Esophagus muscularis mucosa (tissue), 4 donors: ENCODE measurements at regions not wholly inside any gene's neighbourhood (a gene's known extent, or its start where the extent isn't known, plus 50 kb on each side); places are given as distances from the start of the nearest gene placed in this dataset.

Source experiments
- DNase-seq: peaks from one replicate; pipeline ENCODE4 v3.0.0-alpha.2; 2017; ENCODE audit errors: extremely low spot score
- H3K27ac ChIP-seq, 4 donors: fragments of 200-600 bp; sonication (generic); replicated peaks in 1 of 4; 1 replicate in 3 of 4; 2 replicates in 1 of 4; pipeline ENCODE4 v1.5.1; 2016 to 2019; ENCODE audit warnings: mild to moderate bottlenecking in 1 of 4
- H3K27me3 ChIP-seq, 4 donors: fragments of 200-600 bp; sonication (generic); one replicate each; pipeline versions ENCODE4 v1.5.1 to v1.6.0; 2016 to 2019
- H3K36me3 ChIP-seq, 4 donors: fragments of 200-600 bp; sonication (generic); one replicate each; pipeline ENCODE4 v1.5.1; 2016 to 2019
- H3K4me1 ChIP-seq, 4 donors: fragments of 200-600 bp; sonication (generic); one replicate each; pipeline ENCODE4 v1.5.1; 2016 to 2019
- H3K4me3 ChIP-seq, 4 donors: fragments of 200-600 bp; sonication (generic); 1 replicate in 2 of 4; 2 replicates in 2 of 4; pipeline ENCODE4 v1.5.1; 2016 to 2019; ENCODE audit warnings: mild to moderate bottlenecking in 4 of 4, moderate library complexity in 1 of 4
- H3K9me3 ChIP-seq, 4 donors: fragments of 200-600 bp; sonication (generic); 1 replicate in 3 of 4; 2 replicates in 1 of 4; pipeline ENCODE4 v1.5.1; 2016 to 2019
- EP300 ChIP-seq: sonication (generic); formaldehyde crosslinking; IDR thresholded peaks from one replicate; pipeline ENCODE4 v1.6.1; 2017; ENCODE audit warnings: antibody characterized with exemption
- POLR2A ChIP-seq: fragments of 450-650 bp; IDR thresholded peaks from one replicate; pipeline ENCODE4 v1.6.1; 2017; ENCODE audit warnings: antibody characterized with exemption, moderate library complexity, mild to moderate bottlenecking, low read depth
- POLR2AphosphoS5 ChIP-seq, 2 donors: sonication (generic); formaldehyde crosslinking; IDR thresholded peaks; one replicate each; pipeline ENCODE4 v1.6.1; 2017; ENCODE audit warnings: antibody characterized with exemption in 2 of 2
- WGBS: methylation state at CpG from one replicate; pipeline ENCODE4 v1.1.5; 2018; 5-methylcytosine and 5-hydroxymethylcytosine counted together
- intact Hi-C: fragments of 100-400 bp; cut with DNase I; formaldehyde crosslinking; loops from one replicate; pipeline ENCODE4 v1.15.1; 2023
- TF ChIP-seq, protein P1 (sequence below), 3 experiments: fragments of 200-600 bp in 2 of 3; fragments of 450-650 bp in 1 of 3; sonication (generic) in 2 of 3; IDR thresholded peaks; one replicate each; pipeline ENCODE4 v1.5.1; 2017 to 2019; ENCODE audit warnings: antibody characterized with exemption in 3 of 3, mild to moderate bottlenecking in 2 of 3, moderate library complexity in 1 of 3

DNA sequence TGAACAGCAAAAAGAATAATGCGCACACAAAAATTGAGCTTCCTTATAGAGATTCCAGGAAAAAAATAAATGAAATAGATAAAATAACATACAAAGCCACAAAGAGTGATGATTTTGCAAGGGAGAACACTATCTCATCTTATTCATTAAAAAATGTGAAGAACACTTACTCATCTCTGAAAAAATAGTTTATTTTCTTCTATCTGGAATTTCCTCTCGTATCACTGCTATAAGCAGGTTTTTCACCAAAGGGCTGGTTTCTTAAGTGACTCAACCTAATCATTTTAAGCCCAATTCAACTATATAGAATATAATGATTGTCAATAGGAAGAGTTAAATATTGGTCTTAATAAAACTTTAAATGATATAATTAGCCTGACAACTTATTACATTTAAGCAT is 504.9 kb downstream of the NR2F1-AS1 start:
- peaks cover 6 to 16% (median 10%) of the 10 kb centered on the region in 4 donors for H3K4me1 ChIP-seq
- 94% methylated on average over 2 of the region's 2 CpGs for WGBS
- no peaks in the 10 kb centered on the region for H3K9me3 ChIP-seq
- intact Hi-C loops: no loop called here
- no peaks in the 10 kb centered on the region for H3K27me3 ChIP-seq
- DNase-seq: no peak
- H3K4me3 ChIP-seq: no peak overlapping the region
- no peaks in the 10 kb centered on the region for H3K36me3 ChIP-seq
- TF ChIP-seq POLR2AphosphoS5 (IDR thresholded peaks at IDR 0.05): no peak
- no peak for TF ChIP-seq POLR2A
- TF ChIP-seq, protein P1, sequence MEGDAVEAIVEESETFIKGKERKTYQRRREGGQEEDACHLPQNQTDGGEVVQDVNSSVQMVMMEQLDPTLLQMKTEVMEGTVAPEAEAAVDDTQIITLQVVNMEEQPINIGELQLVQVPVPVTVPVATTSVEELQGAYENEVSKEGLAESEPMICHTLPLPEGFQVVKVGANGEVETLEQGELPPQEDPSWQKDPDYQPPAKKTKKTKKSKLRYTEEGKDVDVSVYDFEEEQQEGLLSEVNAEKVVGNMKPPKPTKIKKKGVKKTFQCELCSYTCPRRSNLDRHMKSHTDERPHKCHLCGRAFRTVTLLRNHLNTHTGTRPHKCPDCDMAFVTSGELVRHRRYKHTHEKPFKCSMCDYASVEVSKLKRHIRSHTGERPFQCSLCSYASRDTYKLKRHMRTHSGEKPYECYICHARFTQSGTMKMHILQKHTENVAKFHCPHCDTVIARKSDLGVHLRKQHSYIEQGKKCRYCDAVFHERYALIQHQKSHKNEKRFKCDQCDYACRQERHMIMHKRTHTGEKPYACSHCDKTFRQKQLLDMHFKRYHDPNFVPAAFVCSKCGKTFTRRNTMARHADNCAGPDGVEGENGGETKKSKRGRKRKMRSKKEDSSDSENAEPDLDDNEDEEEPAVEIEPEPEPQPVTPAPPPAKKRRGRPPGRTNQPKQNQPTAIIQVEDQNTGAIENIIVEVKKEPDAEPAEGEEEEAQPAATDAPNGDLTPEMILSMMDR (IDR thresholded peaks at IDR 0.05): no peak
- H3K27ac ChIP-seq: no peak overlapping the region

DNA sequence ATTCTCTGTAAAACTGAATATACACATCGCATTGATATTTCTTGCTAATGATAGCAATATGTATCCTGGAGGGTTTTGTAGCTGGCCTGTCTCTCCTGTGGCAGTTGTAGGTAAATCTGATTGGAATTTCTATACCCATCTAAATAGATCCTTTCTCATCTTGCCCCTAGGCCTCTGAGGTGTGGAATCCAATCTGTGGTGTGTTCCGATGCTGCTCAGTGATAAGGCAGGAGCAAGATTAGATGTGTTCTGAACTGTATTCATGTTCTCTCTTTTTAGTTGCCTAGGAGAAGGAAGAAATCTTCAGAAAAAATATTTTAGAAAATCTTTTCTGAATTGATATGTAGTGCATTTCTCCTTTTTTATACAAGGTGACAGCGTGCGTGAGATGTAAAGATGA is 507.5 kb downstream of the NR2F1-AS1 start:
- no peaks in the 10 kb centered on the region for H3K27me3 ChIP-seq
- H3K4me3 ChIP-seq: no peak overlapping the region
- no peaks in the 10 kb centered on the region for H3K36me3 ChIP-seq
- H3K4me1 ChIP-seq: peaks cover 2 to 10% (median 5%) of the 10 kb centered on the region in 4 donors
- TF ChIP-seq, protein P1 (IDR thresholded peaks at IDR 0.05): no peak
- no peak for TF ChIP-seq POLR2A
- TF ChIP-seq POLR2AphosphoS5 (IDR thresholded peaks at IDR 0.05): no peak
- no peak for TF ChIP-seq EP300
- WGBS: 93% methylated on average over 4 of the region's 4 CpGs
- no peak for DNase-seq
- no peaks in the 10 kb centered on the region for H3K9me3 ChIP-seq
- intact Hi-C loops: no loop called here
- no peak overlapping the region for H3K27ac ChIP-seq

DNA sequence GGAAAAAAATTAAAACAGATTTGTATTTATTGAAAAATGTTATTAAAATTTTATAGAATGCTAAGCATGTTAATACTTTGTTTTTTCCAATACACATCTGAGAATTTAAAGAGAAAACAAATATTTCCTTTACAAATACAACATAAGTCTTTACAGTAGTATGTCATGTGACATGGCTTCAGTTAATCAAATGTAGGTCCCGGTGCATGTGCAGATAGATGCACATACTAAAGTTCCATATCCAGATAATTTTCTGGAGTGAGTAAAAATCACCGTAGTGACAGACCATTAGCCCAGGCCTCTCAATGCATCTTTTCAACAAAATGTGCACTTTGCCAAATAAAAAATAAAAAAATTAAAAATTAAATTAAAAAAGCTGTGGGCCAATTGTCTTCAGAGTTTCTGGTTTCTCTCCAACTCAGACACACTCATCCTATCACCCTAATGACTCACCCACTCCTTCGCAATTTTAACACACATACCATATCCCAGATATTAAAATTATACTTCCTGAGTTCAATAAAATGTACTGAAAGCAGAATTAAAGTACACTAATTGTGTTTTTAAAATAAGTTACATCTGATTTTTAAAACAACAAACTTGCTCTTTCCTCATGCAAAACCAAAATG is 508.1 kb downstream of the NR2F1-AS1 start:
- no peak overlapping the region for H3K4me3 ChIP-seq
- H3K4me1 ChIP-seq: peaks cover 0 to 4% (median 0%) of the 10 kb centered on the region in 4 donors
- no peaks in the 10 kb centered on the region for H3K36me3 ChIP-seq
- WGBS: 83% methylated on average over 3 of the region's 3 CpGs
- no peak overlapping the region for H3K27ac ChIP-seq
- no peaks in the 10 kb centered on the region for H3K27me3 ChIP-seq
- TF ChIP-seq POLR2A (no peak), EP300 (no peak), POLR2AphosphoS5 (IDR thresholded peaks at IDR 0.05) (no peak)
- TF ChIP-seq, protein P1 (IDR thresholded peaks at IDR 0.05): no peak
- DNase-seq: no peak
- no peaks in the 10 kb centered on the region for H3K9me3 ChIP-seq
- intact Hi-C loops: no loop called here

DNA sequence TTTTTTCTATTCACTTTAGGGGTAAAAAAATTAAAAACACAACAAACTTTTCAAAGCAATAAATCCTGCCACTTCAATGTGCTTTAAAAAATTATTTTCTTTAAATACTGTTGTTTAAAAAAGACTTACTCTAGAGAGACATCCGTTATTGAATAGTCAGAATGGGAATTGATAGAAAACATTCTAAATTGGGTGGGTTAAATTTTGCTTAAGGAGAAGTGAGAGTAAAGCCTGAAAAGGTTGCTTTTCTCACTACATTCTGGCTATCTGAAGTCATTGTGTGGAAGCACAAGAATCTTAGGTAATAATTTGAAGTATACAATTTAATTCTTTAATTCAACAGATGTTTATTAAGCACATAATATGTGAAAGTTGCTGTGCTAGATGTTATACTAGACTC is 509.3 kb downstream of the NR2F1-AS1 start:
- intact Hi-C loops: no loop called here
- Histone ChIP-seq H3K4me1 (no peaks in the 10 kb centered on the region), H3K9me3 (no peaks in the 10 kb centered on the region), H3K4me3 (no peak overlapping the region), H3K27ac (no peak overlapping the region), H3K27me3 (no peaks in the 10 kb centered on the region), H3K36me3 (no peaks in the 10 kb centered on the region)
- DNase-seq: no peak
- WGBS: 90% methylated on average over 1 of the region's 1 CpG
- no peak for TF ChIP-seq POLR2A
- no peak for TF ChIP-seq POLR2AphosphoS5 (IDR thresholded peaks at IDR 0.05)
- no peak for TF ChIP-seq EP300
- TF ChIP-seq, protein P1 (IDR thresholded peaks at IDR 0.05): no peak

DNA sequence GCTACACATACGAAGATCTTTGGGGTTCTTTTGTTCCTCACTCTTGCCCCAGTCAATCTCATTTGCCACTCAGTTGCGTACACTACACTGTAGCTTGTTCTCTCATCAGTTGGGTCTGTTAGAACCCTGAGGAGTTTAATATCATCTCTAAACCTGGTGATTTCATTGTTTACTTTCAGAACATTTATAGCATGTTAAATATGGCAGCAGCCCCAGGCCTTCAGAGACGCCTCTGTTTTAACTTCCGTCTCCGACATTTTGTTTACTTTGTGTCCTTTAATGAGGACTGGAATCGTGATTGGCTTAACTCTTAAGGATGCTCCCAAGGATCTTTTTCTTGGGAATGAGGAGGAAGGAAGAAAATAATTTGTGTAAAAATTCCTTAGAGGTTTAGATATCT is 510.1 kb downstream of the NR2F1-AS1 start:
- no peak for TF ChIP-seq POLR2AphosphoS5 (IDR thresholded peaks at IDR 0.05)
- TF ChIP-seq, protein P1 (IDR thresholded peaks at IDR 0.05): no peak
- no peak for TF ChIP-seq EP300
- TF ChIP-seq POLR2A: no peak
- Histone ChIP-seq H3K36me3 (no peaks in the 10 kb centered on the region), H3K27ac (no peak overlapping the region), H3K4me1 (no peaks in the 10 kb centered on the region), H3K9me3 (no peaks in the 10 kb centered on the region), H3K4me3 (no peak overlapping the region), H3K27me3 (no peaks in the 10 kb centered on the region)
- intact Hi-C loops: no loop called here
- WGBS: 47% methylated on average over 6 of the region's 6 CpGs
- DNase-seq: no peak
